ENCODE measurements at regions not wholly inside any gene's neighbourhood (a gene's known extent, or its start where the extent isn't known, plus 50 kb on each side); places are given as distances from the start of the nearest gene placed in this dataset.

GRCh38 chr11:97883086-97883485 is 1137.7 kb upstream of the CNTN5 start:
- in situ Hi-C loops (cut with HindIII; ENCODE audit: low pct_ligation_motif_present, low sequenced_read_pairs): no loop called here
- Histone ChIP-seq H3K4me3 (ENCODE audit: low read depth, low read length) (no peak overlapping the region), H3K27ac (no peak overlapping the region), H3K36me3 (replicated peaks) (no peaks in the 10 kb centered on the region), H3K27me3 (replicated peaks) (no peaks in the 10 kb centered on the region)
- DNase-seq: no peak
- no peak for TF ChIP-seq CTCF (IDR thresholded peaks at IDR 0.05; ENCODE audit: low read depth, low read length, missing control alignments)

GRCh38 chr11:97888641-97889040 is 1132.1 kb upstream of the CNTN5 start:
- Histone ChIP-seq H3K36me3 (replicated peaks) (no peaks in the 10 kb centered on the region), H3K27ac (no peak overlapping the region), H3K4me3 (ENCODE audit: low read depth, low read length) (no peak overlapping the region), H3K27me3 (replicated peaks) (no peaks in the 10 kb centered on the region)
- in situ Hi-C loops (cut with HindIII; ENCODE audit: low pct_ligation_motif_present, low sequenced_read_pairs): no loop called here
- no peak for TF ChIP-seq CTCF (IDR thresholded peaks at IDR 0.05; ENCODE audit: low read depth, low read length, missing control alignments)
- no peak for DNase-seq

GRCh38 chr11:97890466-97890865 is 1130.3 kb upstream of the CNTN5 start:
- TF ChIP-seq CTCF (IDR thresholded peaks at IDR 0.05; ENCODE audit: low read depth, low read length, missing control alignments): no peak
- H3K27me3 ChIP-seq (replicated peaks): no peaks in the 10 kb centered on the region
- in situ Hi-C loops (cut with HindIII; ENCODE audit: low pct_ligation_motif_present, low sequenced_read_pairs): no loop called here
- H3K36me3 ChIP-seq (replicated peaks): no peaks in the 10 kb centered on the region
- no peak overlapping the region for H3K27ac ChIP-seq
- no peak for DNase-seq
- no peak overlapping the region for H3K4me3 ChIP-seq (ENCODE audit: low read depth, low read length)

- TF ChIP-seq CTCF (IDR thresholded peaks at IDR 0.05; ENCODE audit: low read depth, low read length, missing control alignments): no peak
- in situ Hi-C loops (cut with HindIII; ENCODE audit: low pct_ligation_motif_present, low sequenced_read_pairs): no loop called here
- Histone ChIP-seq H3K4me3 (ENCODE audit: low read depth, low read length) (no peak overlapping the region), H3K27me3 (replicated peaks) (no peaks in the 10 kb centered on the region), H3K36me3 (replicated peaks) (no peaks in the 10 kb centered on the region), H3K27ac (no peak overlapping the region)
- no peak for DNase-seq
Observed at GRCh38 chr11:97893612-97894011, 1127.1 kb upstream of the CNTN5 start.

- no peaks in the 10 kb centered on the region for H3K36me3 ChIP-seq (replicated peaks)
- in situ Hi-C loops (cut with HindIII; ENCODE audit: low pct_ligation_motif_present, low sequenced_read_pairs): no loop called here
- no peak for TF ChIP-seq CTCF (IDR thresholded peaks at IDR 0.05; ENCODE audit: low read depth, low read length, missing control alignments)
- H3K27me3 ChIP-seq (replicated peaks): no peaks in the 10 kb centered on the region
- DNase-seq: no peak
- no peak overlapping the region for H3K4me3 ChIP-seq (ENCODE audit: low read depth, low read length)
- H3K27ac ChIP-seq: no peak overlapping the region
Observed at GRCh38 chr11:97894978-97895377, 1125.8 kb upstream of the CNTN5 start.

- no peak for DNase-seq
- H3K4me3 ChIP-seq (ENCODE audit: low read depth, low read length): no peak overlapping the region
- H3K27ac ChIP-seq: no peak overlapping the region
- in situ Hi-C loops (cut with HindIII; ENCODE audit: low pct_ligation_motif_present, low sequenced_read_pairs): no loop called here
- H3K27me3 ChIP-seq (replicated peaks): no peaks in the 10 kb centered on the region
- TF ChIP-seq CTCF (IDR thresholded peaks at IDR 0.05; ENCODE audit: low read depth, low read length, missing control alignments): no peak
- H3K36me3 ChIP-seq (replicated peaks): no peaks in the 10 kb centered on the region
Observed at GRCh38 chr11:97895572-97895971, 1125.2 kb upstream of the CNTN5 start.

All from brain microvascular endothelial cell (primary cell).